Omental fat pad (tissue), 3 donors: ENCODE measurements at regions not wholly inside any gene's neighbourhood (a gene's known extent, or its start where the extent isn't known, plus 50 kb on each side); places are given as distances from the start of the nearest gene placed in this dataset.
"Not testable (repeated sequence)": the region's sequence is repeated elsewhere in the genome, so short reads cannot be mapped to it uniquely, and the experiment has no call there.

Experiments
- ATAC-seq: fragments of 150-250 bp; one replicate; pipeline ENCODE4 v1.9.1; 2016; ENCODE audit warnings: mild to moderate bottlenecking, moderate library complexity; ENCODE audit not compliant: low FRiP score
- DNase-seq: peaks from one replicate; pipeline ENCODE4 v3.0.0-alpha.2; 2019; ENCODE audit warnings: low spot score
- CTCF ChIP-seq, 3 donors: fragments of 450-650 bp; IDR thresholded peaks; one replicate each; pipeline ENCODE4 v1.5.1; 2016 to 2017; ENCODE audit warnings: antibody characterized with exemption in 3 of 3, mild to moderate bottlenecking in 3 of 3, moderate library complexity in 2 of 3

DNA sequence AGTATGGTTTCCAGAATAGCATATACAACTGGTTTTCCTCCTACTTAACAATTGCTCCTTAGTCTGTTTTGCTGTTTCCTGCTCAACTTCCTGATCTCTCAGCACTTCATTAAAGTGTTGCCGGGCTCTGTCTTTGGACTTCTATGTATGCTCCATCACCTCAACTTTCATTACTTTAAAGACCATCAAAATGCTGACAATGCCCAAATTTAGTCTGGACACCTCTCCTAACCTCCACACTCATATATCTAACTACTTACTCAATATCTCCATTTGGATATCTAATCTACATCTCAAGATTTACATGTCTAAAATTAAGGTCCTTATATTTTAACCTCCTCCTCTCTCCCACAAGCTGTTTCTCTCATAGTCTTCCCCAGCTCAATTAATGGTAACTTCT lies 54.4 kb upstream of the LGR5 start:
- no peak for DNase-seq
- no peak for ATAC-seq
- TF ChIP-seq CTCF (IDR thresholded peaks at IDR 0.05), result no peak

DNA sequence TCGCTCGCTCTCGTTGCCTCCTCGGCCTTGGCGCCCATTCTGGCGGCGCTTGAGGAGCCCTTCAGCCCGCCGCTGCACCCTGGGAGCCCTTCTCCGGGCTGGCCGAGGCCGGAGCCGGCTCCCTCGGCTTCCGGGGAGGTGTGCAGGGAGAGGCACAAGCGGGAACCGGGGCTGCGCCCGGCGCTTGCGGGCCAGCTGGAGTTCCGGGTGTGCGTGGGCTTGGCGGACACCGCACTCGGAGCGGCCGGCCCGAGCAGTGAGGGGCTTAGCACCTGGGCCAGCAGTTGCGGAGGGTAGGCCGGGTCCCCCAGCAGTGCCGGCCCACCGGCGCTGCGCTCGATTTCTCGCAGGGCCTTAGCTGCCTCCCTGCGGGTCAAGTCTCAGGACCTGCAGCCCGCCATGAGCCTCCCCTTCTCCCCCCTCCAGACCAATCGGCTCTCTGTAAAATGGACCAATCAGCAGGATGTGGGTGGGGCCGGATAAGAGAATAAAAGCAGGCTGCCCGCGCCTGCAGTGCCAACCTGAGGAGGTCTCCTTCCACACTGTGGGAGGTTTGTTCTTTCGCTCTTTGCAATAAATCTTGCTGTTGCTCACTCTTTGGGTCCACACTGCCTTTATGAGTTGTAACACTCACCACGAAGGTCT lies 62.8 kb upstream of the LGR5 start:
- not testable (repeated sequence) for ATAC-seq, DNase-seq

GRCh38 chr12:71371122-71371521 lies 68.5 kb upstream of the LGR5 start:
- DNase-seq (no peak), ATAC-seq (no peak)
- no peak for TF ChIP-seq CTCF (IDR thresholded peaks at IDR 0.05)

DNA sequence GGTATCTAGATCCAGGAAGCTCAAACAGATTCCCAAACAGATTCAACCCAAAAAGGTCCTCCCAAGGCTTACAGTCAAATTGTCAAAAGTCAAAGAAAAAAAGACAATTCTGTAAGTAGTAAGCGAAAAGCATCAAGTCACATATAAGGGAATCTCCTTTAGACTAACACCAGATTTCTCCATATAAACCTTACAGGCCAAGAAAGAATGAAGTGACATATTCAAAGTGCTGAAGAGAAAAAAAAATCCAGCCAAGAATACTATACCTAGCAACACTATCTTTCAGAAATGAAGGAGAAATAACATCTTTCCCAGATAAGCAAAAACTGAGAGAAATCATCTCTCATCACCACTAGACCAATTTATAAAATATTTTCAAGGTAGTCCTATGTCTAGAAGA lies 79.6 kb upstream of the LGR5 start:
- TF ChIP-seq CTCF (IDR thresholded peaks at IDR 0.05), result no peak
- ATAC-seq (no peak), DNase-seq (no peak)

GRCh38 chr12:71356569-71356968 lies 83.0 kb upstream of the LGR5 start:
- ATAC-seq (no peak), DNase-seq (no peak)
- no peak for TF ChIP-seq CTCF (IDR thresholded peaks at IDR 0.05)

- no peak for TF ChIP-seq CTCF (IDR thresholded peaks at IDR 0.05)
- ATAC-seq, result no peak
- DNase-seq, result no peak
Measured at GRCh38 chr12:71354871-71355270, 84.7 kb upstream of the LGR5 start.

GRCh38 chr12:71353607-71354006 lies 86.0 kb upstream of the LGR5 start:
- ATAC-seq, result no peak
- TF ChIP-seq CTCF (IDR thresholded peaks at IDR 0.05), result no peak
- no peak for DNase-seq

- ATAC-seq (no peak), DNase-seq (no peak)
- TF ChIP-seq CTCF (IDR thresholded peaks at IDR 0.05), result no peak
Measured at GRCh38 chr12:71349950-71350349, 89.6 kb upstream of the LGR5 start.
